GM12878 (cell line): ENCODE measurements at regions not wholly inside any gene's neighbourhood (a gene's known extent, or its start where the extent isn't known, plus 50 kb on each side); places are given as distances from the start of the nearest gene placed in this dataset.

Experiments used
- ATF3 ChIP-seq: IDR thresholded peaks from 2 replicates; pipeline ENCODE4 v1.6.1; 2011; ENCODE audit warnings: low read depth, mild to moderate bottlenecking, low read length, moderate library complexity, borderline replicate concordance; ENCODE audit errors: extremely low read depth
- BRCA1 ChIP-seq: IDR thresholded peaks from 2 replicates; pipeline ENCODE4 v1.6.1; 2011; ENCODE audit warnings: low read depth, low read length, improper control_type of control experiment
- CHD1 ChIP-seq: IDR thresholded peaks from 2 replicates; pipeline ENCODE4 v1.6.1; 2012; ENCODE audit warnings: low read depth, low read length, improper control_type of control experiment
- EED ChIP-seq: sonication (generic); IDR thresholded peaks from 2 replicates; pipeline ENCODE4 v1.6.1; 2016; ENCODE audit warnings: antibody characterized with exemption, low read depth
- IRF3 ChIP-seq: fragments of 450-650 bp; IDR thresholded peaks from 2 replicates; pipeline ENCODE4 v1.6.1; 2014; ENCODE audit warnings: mild to moderate bottlenecking
- MEF2A ChIP-seq: IDR thresholded peaks from 2 replicates; pipeline ENCODE4 v1.6.1; 2011; ENCODE audit warnings: low read depth, mild to moderate bottlenecking, low read length, moderate library complexity; ENCODE audit not compliant: insufficient read depth
- NFYA ChIP-seq: IDR thresholded peaks from 2 replicates; pipeline ENCODE4 v1.6.1; 2011; ENCODE audit warnings: low read depth, mild to moderate bottlenecking, low read length, improper control_type of control experiment, borderline replicate concordance
- NRF1 ChIP-seq: conservative IDR thresholded peaks from 2 replicates; pipeline ENCODE4 v1.6.1; 2011; ENCODE audit warnings: mild to moderate bottlenecking, low read depth, low read length, improper control_type of control experiment
- POLR2A ChIP-seq: IDR thresholded peaks from 2 replicates; pipeline ENCODE4 v1.6.1; 2011; ENCODE audit warnings: low read depth, mild to moderate bottlenecking, low read length
- POU2F2 ChIP-seq: IDR thresholded peaks from 3 replicates; pipeline ENCODE4 v1.6.1; 2011; ENCODE audit warnings: low read depth, mild to moderate bottlenecking, low read length, borderline replicate concordance
- ZNF24 ChIP-seq: fragments of 450-650 bp; IDR thresholded peaks from 2 replicates; pipeline ENCODE4 v1.6.1; 2017; ENCODE audit warnings: antibody characterized with exemption, mild to moderate bottlenecking
- TF ChIP-seq, protein P1 (sequence below): fragments of 450-650 bp; IDR thresholded peaks from 2 replicates; pipeline ENCODE4 v1.6.1; 2017; ENCODE audit warnings: antibody characterized with exemption, mild to moderate bottlenecking, moderate library complexity

- TF ChIP-seq, protein P1, sequence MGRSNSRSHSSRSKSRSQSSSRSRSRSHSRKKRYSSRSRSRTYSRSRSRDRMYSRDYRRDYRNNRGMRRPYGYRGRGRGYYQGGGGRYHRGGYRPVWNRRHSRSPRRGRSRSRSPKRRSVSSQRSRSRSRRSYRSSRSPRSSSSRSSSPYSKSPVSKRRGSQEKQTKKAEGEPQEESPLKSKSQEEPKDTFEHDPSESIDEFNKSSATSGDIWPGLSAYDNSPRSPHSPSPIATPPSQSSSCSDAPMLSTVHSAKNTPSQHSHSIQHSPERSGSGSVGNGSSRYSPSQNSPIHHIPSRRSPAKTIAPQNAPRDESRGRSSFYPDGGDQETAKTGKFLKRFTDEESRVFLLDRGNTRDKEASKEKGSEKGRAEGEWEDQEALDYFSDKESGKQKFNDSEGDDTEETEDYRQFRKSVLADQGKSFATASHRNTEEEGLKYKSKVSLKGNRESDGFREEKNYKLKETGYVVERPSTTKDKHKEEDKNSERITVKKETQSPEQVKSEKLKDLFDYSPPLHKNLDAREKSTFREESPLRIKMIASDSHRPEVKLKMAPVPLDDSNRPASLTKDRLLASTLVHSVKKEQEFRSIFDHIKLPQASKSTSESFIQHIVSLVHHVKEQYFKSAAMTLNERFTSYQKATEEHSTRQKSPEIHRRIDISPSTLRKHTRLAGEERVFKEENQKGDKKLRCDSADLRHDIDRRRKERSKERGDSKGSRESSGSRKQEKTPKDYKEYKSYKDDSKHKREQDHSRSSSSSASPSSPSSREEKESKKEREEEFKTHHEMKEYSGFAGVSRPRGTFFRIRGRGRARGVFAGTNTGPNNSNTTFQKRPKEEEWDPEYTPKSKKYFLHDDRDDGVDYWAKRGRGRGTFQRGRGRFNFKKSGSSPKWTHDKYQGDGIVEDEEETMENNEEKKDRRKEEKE = no peak
- TF ChIP-seq NRF1 (no peak), BRCA1 (no peak), POLR2A (no peak), MEF2A (no peak), ATF3 (no peak), NFYA (no peak), EED (no peak), CHD1 (no peak), ZNF24 (no peak), IRF3 (no peak), POU2F2 (no peak)
- TF ChIP-seq, all 136 proteins: peak for 0
Observed at GRCh38 chr10:83073472-83073871, 1065.8 kb upstream of the GHITM start (continued).
